ENCODE measurements at regions not wholly inside any gene's neighbourhood (a gene's known extent, or its start where the extent isn't known, plus 50 kb on each side); places are given as distances from the start of the nearest gene placed in this dataset.

GRCh38 chr14:44154446-44154845, 352.6 kb downstream of the FSCB start:
- H3K4me1 Mint-ChIP-seq: no peaks in the 10 kb centered on the region
- TF ChIP-seq CTCF (IDR thresholded peaks at IDR 0.05): no peak
- no peak overlapping the region for H3K4me3 Mint-ChIP-seq
- DNase-seq: no peak
- no peak overlapping the region for H3K27ac Mint-ChIP-seq
- no peaks in the 10 kb centered on the region for H3K27me3 Mint-ChIP-seq (ENCODE audit: low read depth, poor library complexity)
- peaks cover 15% of the 10 kb centered on the region for H3K9me3 Mint-ChIP-seq
- H3K36me3 Mint-ChIP-seq (ENCODE audit: low read depth): no peaks in the 10 kb centered on the region

GRCh38 chr14:44151130-44151820, 355.8 kb downstream of the FSCB start:
- H3K27me3 Mint-ChIP-seq (ENCODE audit: low read depth, poor library complexity): no peaks in the 10 kb centered on the region
- no peak for DNase-seq
- no peaks in the 10 kb centered on the region for H3K4me1 Mint-ChIP-seq
- H3K4me3 Mint-ChIP-seq: no peak overlapping the region
- H3K36me3 Mint-ChIP-seq (ENCODE audit: low read depth): no peaks in the 10 kb centered on the region
- peaks cover 11% of the 10 kb centered on the region for H3K9me3 Mint-ChIP-seq
- H3K27ac Mint-ChIP-seq: no peak overlapping the region
- TF ChIP-seq CTCF (IDR thresholded peaks at IDR 0.05): no peak

GRCh38 chr14:44149597-44149996, 357.5 kb downstream of the FSCB start:
- DNase-seq: peak; percentile 61
- Mint-ChIP-seq H3K4me3 (no peak overlapping the region), H3K9me3 (no peaks in the 10 kb centered on the region), H3K27ac (no peak overlapping the region), H3K36me3 (ENCODE audit: low read depth) (no peaks in the 10 kb centered on the region), H3K4me1 (no peaks in the 10 kb centered on the region), H3K27me3 (ENCODE audit: low read depth, poor library complexity) (no peaks in the 10 kb centered on the region)
- TF ChIP-seq CTCF (IDR thresholded peaks at IDR 0.05): peak; percentile 53

- H3K36me3 Mint-ChIP-seq (ENCODE audit: low read depth): no peaks in the 10 kb centered on the region
- no peaks in the 10 kb centered on the region for H3K9me3 Mint-ChIP-seq
- no peak overlapping the region for H3K4me3 Mint-ChIP-seq
- H3K4me1 Mint-ChIP-seq: no peaks in the 10 kb centered on the region
- no peak overlapping the region for H3K27ac Mint-ChIP-seq
- H3K27me3 Mint-ChIP-seq (ENCODE audit: low read depth, poor library complexity): no peaks in the 10 kb centered on the region
- DNase-seq: no peak
- no peak for TF ChIP-seq CTCF (IDR thresholded peaks at IDR 0.05)
Measured at GRCh38 chr14:44142006-44142405, 365.1 kb downstream of the FSCB start.

- no peak for DNase-seq
- no peaks in the 10 kb centered on the region for H3K9me3 Mint-ChIP-seq
- no peaks in the 10 kb centered on the region for H3K4me1 Mint-ChIP-seq
- H3K27ac Mint-ChIP-seq: no peak overlapping the region
- H3K36me3 Mint-ChIP-seq (ENCODE audit: low read depth): no peaks in the 10 kb centered on the region
- H3K4me3 Mint-ChIP-seq: no peak overlapping the region
- no peak for TF ChIP-seq CTCF (IDR thresholded peaks at IDR 0.05)
- no peaks in the 10 kb centered on the region for H3K27me3 Mint-ChIP-seq (ENCODE audit: low read depth, poor library complexity)
Measured at GRCh38 chr14:44135972-44136371, 371.1 kb downstream of the FSCB start.

GRCh38 chr14:44131861-44132260, 375.2 kb downstream of the FSCB start:
- Mint-ChIP-seq H3K27ac (no peak overlapping the region), H3K27me3 (ENCODE audit: low read depth, poor library complexity) (no peaks in the 10 kb centered on the region)
- DNase-seq: no peak

More at GRCh38 chr14:44131861-44132260, 375.2 kb downstream of the FSCB start:
- no peak for TF ChIP-seq CTCF (IDR thresholded peaks at IDR 0.05)
- H3K4me3 Mint-ChIP-seq: no peak overlapping the region
- no peaks in the 10 kb centered on the region for H3K4me1 Mint-ChIP-seq
- H3K9me3 Mint-ChIP-seq: no peaks in the 10 kb centered on the region
- H3K36me3 Mint-ChIP-seq (ENCODE audit: low read depth): no peaks in the 10 kb centered on the region

All from nephron progenitor cell (in vitro differentiated cells).